H7 (cell line): ENCODE measurements at regions not wholly inside any gene's neighbourhood (a gene's known extent, or its start where the extent isn't known, plus 50 kb on each side); places are given as distances from the start of the nearest gene placed in this dataset.
A peak's percentile ranks its signal among the peaks of the same experiment; 100 is the strongest.
"Not testable (repeated sequence)": the region's sequence is repeated elsewhere in the genome, so short reads cannot be mapped to it uniquely, and the experiment has no call there.

Experiments
- DNase-seq: peaks from one replicate; pipeline ENCODE4 v3.0.0; 2012
- H3K27me3 ChIP-seq: 2 replicates; pipeline ENCODE4 v1.6.0; 2011; ENCODE audit warnings: mild to moderate bottlenecking, low read length; ENCODE audit not compliant: control insufficient read depth, insufficient read depth
- H3K36me3 ChIP-seq: replicated peaks from 2 replicates; pipeline ENCODE4 v1.5.1; 2011; ENCODE audit warnings: low read length; ENCODE audit not compliant: control insufficient read depth, insufficient read depth
- H3K4me3 ChIP-seq: 2 replicates; pipeline ENCODE4 v1.5.1; 2011; ENCODE audit warnings: low read depth, mild to moderate bottlenecking, control low read depth, low read length, moderate library complexity; ENCODE audit not compliant: insufficient read depth

DNA sequence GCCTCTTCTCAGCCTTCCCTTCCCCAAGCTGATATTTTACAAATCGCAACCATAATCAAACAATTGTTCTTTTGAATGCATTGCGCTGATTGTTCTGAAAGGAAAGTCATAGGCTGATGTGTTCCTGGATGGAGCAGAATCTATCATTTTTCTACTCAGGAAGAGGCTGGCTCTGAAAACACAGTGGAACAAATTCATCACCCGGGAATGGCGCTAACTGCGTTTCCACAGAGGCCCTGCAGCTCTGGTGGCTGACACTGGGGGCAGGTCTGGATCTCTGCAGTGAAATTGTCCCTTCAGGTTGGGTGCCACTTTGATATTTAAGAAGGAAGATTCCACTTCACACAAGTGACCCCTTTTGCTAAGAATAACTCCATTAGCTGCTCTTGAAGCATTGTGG lies 1060.8 kb downstream of the UQCRFS1 start:
- Histone ChIP-seq H3K4me3 (no peak overlapping the region), H3K36me3 (no peaks in the 10 kb centered on the region), H3K27me3 (no peaks in the 10 kb centered on the region)
- DNase-seq: no peak

DNA sequence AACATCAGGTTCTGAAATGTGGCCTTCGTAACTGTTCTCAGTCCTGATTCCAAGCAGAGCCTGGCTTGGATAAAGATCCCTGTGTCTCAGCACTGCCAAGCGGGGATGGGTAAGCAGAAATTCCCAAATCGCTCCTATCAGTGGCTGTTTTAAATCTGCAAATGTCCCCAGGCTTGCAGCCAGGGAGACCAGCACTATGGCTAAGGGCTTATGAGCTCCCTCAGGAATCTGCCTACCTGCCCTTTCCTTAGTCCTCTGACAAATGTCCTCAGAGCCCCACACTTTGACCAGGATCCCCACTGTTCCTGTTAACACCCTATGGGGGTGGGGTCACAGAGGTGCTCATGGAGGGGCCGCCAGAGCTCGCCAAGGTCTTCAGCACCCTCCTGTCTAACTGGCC lies 1062.8 kb downstream of the UQCRFS1 start:
- no peak for DNase-seq
- Histone ChIP-seq H3K36me3 (no peaks in the 10 kb centered on the region), H3K27me3 (no peaks in the 10 kb centered on the region), H3K4me3 (no peak overlapping the region)

DNA sequence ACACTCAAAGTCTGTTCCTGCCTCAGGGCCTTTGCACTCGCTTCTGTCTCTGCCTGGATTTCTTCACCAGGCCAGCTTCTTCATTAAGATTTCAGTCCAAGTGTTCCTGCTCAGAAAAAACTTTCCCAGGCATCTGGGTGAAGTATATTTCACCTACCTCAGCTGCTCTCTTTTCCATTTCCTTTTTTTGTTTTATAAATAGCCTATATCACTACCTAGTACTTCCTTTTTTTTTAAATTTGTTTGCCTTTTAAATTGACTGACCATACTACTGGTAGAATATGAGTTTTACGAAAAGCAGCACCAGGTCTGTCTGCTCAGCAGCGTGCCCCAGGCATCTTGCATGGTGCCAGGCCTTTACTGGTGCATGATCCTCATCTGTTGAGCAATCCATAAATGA lies 1064.4 kb downstream of the UQCRFS1 start:
- H3K27me3 ChIP-seq: no peaks in the 10 kb centered on the region
- H3K4me3 ChIP-seq: no peak overlapping the region
- no peaks in the 10 kb centered on the region for H3K36me3 ChIP-seq
- no peak for DNase-seq

DNA sequence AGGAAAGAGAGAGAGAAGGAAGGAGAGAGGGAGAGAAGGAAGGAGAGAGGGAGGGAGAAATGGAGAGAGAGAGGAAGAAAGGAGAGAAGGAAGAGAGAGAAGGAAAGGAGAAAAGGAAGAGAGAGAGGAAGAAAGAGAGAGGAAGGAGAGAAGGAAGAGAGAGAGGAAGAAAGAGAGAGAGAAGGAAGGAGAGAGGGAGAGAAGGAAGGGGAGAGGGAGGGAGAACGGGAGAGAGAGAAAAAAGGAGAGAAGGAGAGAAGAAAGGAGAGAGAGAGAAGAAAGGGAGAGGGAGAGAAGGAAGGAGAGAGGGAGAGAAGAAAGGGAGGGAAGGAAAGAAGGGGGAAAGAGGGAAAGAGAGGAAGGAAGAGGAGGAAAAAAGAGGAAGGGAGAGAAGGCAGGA lies 1070.7 kb downstream of the UQCRFS1 start:
- H3K36me3 ChIP-seq: no peaks in the 10 kb centered on the region
- no peak overlapping the region for H3K4me3 ChIP-seq
- DNase-seq: no peak
- no peaks in the 10 kb centered on the region for H3K27me3 ChIP-seq

DNA sequence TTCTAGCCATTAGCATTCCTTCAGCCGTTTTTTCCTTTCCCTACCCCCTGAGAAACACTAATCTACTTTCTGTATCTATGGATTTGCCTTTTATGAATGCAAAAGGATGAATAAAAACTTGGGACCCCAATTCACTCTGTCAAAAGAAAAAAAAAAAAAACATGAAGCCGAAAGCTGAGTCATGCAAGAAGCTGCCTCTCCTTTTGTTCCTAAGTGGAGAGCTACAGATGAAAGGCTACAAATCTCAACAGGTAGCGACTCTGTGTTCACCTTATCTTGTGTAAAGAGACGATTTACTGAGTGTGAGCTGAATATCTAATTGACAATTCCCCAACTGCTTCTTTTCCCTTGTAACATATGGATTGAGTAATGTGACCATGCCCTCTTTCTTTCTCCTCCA lies 1072.8 kb downstream of the UQCRFS1 start:
- no peak for DNase-seq
- no peak overlapping the region for H3K4me3 ChIP-seq

DNA sequence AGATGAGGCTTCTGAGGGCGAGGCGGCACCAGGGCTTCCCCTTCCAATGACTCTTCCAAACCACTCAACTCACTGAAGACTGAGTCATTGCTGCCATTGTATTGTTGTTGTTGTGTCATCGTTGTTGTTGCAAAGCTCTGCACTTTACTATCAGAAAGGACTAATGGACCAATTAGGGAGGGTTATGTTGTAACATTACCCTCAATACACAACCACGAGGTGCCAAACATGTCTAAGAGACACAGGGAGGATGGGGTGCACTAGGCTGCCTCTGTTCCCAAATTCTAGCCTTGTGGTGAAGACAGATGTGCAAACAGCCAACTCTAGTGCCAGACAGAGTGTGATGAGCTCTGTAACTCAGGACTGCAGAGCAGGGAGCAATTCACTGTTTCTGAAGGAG lies 1075.2 kb downstream of the UQCRFS1 start:
- Histone ChIP-seq H3K36me3 (no peaks in the 10 kb centered on the region), H3K27me3 (no peaks in the 10 kb centered on the region), H3K4me3 (no peak overlapping the region)
- no peak for DNase-seq

More for the DNA sequence above, 1072.8 kb downstream of the UQCRFS1 start:
- Histone ChIP-seq H3K36me3 (no peaks in the 10 kb centered on the region), H3K27me3 (no peaks in the 10 kb centered on the region)

DNA sequence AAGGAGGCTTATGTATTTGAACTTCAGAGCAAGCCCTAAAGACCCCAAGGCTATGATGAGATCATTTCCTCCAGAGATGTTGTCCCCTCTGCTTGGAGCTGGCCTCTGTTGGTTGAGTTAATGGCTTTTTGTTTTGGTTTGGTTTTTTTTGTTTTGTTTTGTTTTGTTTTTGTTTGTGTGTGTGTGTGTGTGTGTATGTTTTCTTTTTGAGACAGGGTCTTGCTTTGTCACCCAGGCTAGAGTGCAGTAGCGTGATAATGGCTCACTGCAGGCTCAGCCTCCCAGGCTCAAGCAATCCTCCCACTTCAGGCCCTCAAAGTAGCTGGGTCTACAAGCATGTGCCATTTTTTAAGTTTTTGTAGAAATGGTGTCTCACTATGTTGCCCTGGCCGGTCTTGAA lies 1076.2 kb downstream of the UQCRFS1 start:
- Histone ChIP-seq H3K27me3 (no peaks in the 10 kb centered on the region), H3K4me3 (no peak overlapping the region), H3K36me3 (no peaks in the 10 kb centered on the region)
- no peak for DNase-seq

DNA sequence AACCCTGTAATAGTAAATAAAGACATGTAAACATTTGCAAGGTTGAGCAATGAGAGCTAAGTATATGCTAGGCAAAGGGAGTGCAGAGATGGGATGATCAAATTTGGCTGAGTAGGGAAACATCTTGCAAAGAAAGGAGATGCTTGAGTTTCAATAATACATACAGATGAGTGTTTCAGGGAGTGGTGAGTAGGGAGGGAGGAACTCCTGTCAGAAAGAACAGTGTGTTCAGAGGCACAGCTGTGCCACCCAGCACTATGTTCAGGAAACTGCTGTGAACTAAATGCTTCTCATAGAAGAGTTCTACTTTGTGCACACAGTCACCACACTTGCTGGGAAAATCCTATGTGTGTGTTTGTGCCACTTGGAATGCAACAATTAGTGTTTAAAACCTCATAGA lies 1077.1 kb downstream of the UQCRFS1 start:
- Histone ChIP-seq H3K4me3 (no peak overlapping the region), H3K36me3 (no peaks in the 10 kb centered on the region), H3K27me3 (no peaks in the 10 kb centered on the region)
- no peak for DNase-seq

DNA sequence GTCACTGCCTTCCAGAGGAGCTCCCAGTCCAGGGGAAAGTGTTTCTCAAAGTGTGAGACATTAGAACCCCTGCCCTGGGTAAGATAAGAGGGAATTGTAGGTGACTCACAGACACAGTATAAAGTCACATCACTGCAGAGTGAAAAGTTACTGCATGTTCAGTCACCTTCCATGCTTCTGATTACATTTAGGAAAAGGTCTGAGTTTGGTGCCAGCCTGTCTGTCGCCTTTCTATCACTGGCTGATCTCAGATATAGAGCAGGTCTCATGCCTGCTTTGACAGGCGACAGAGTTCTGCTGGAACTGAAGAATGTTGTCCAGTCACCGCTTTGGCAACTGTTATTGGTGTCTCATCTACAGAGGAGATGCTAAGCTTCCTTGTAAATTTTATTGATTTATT lies 1078.6 kb downstream of the UQCRFS1 start:
- DNase-seq: no peak
- Histone ChIP-seq H3K4me3 (no peak overlapping the region), H3K27me3 (no peaks in the 10 kb centered on the region)

DNA sequence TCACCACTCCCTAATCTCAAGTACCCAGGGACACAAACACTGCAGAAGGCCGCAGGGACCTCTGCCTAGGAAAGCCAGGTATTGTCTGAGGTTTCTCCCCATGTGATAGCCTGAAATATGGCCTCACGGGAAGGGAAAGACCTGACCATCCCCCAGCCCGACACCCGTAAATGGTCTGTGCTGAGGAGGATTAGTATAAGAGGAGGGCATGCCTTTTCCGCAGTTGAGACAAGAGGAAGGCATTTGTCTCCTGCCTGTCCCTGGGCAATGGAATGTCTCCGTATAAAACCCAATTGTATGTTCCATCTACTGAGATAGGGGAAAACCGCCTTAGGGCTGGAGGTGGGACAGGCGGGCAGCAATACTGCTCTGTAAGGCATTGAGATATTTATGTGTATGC lies 1082.1 kb downstream of the UQCRFS1 start:
- H3K36me3 ChIP-seq, H3K27me3 ChIP-seq, H3K4me3 ChIP-seq, DNase-seq: not testable (repeated sequence)

More for the DNA sequence above, 1078.6 kb downstream of the UQCRFS1 start:
- H3K36me3 ChIP-seq: no peaks in the 10 kb centered on the region

DNA sequence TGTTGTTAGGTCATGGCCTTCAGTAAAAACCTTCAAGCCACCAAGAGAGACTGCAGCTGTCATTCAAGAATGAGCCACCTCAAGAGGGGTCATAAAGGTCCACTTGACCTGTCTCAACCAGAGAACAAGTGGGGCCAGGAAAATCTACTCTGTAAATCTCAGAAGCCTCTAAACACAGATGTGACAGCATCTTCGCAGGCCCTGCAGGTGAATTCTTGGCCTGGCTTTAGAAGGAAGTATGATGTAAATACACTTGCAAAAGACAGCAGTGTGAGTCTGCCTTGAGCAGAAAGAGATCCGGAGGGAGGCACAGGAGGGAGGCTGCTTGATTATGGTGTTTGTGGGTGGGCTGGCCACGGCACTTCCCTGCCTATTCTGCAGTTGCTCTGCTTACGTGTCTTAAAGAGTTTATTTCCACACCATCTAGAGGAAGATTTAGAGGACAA lies 1082.9 kb downstream of the UQCRFS1 start:
- DNase-seq: peak; percentile 12
- no peaks in the 10 kb centered on the region for H3K36me3 ChIP-seq
- H3K4me3 ChIP-seq: no peak overlapping the region
- H3K27me3 ChIP-seq: no peaks in the 10 kb centered on the region

DNA sequence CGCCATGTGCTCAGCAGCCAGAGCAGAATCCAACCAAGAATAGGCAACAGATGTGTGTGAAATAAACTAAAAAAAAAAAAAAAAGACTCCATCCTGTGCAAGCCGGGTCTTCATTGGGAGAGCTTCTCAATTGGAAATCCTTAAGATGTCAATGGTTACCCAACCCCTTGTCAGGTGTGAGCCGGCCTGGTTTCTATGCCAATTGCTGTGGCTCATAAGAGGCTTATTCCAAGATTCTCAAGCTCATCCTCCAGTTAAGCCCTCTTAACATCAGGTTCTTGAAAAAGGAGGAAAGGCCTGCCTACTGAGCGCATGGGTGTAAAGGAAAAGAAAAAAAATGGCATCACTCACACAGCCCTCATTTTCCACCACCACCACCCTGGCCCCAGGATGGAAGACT lies 1084.6 kb downstream of the UQCRFS1 start:
- DNase-seq: no peak
- H3K4me3 ChIP-seq: no peak overlapping the region
- H3K27me3 ChIP-seq: no peaks in the 10 kb centered on the region
- no peaks in the 10 kb centered on the region for H3K36me3 ChIP-seq

DNA sequence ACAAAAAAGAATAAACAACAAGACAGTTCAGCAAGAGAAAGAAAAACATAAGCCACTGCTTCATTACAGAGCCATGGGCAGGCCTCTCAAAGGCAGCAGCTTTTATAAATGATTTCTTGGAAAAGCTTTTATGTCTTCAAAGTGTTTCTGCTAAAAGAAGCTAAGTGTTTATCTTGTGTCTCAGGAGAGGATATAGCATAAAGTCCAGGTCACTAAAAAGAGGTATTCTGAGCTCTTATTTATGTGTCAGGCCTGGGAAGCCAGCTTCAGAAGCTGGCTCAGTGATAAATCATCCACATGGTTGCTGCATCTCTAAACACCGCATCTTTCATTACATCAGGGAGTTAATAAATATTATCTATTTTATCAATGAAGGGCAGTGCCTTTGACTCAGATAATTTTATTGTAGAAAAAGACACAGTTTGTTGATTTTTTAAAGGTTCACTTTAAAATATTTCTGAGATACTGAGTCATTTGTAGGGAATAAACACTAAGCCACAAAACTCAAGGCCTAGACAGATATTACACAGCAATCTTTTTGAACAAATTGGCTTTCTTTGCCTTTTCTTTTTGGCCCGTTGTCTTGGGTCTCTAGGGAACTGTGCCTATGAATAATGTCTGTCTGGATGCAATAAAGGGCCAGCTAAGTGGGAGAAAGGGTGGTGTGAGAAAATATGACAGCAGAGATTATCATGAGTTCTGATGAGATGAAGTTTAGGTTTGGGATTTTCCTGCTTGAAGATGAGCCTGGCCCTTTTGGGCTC lies 1086.6 kb downstream of the UQCRFS1 start:
- Histone ChIP-seq H3K4me3 (no peak overlapping the region), H3K27me3 (no peaks in the 10 kb centered on the region), H3K36me3 (no peaks in the 10 kb centered on the region)
- DNase-seq: no peak

DNA sequence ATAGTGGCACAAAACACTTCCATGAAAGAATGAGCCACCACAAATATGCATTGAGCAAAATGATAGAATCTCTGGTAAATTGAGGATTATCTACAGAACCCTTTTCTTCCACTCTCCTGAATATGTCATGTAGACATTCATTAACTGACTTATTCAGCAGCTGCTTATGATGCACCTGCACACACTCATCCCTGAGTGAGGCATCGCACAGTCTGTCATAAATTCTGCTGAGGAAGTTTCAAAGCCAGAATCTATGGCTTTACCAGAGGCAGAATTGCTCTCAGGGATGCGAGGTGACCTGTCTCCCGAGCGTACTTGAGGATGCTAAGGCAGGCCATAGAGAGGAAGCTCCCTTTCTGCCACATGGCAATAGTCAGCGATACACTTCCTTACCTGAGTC lies 1090.2 kb downstream of the UQCRFS1 start:
- H3K4me3 ChIP-seq: no peak overlapping the region
- no peak for DNase-seq

DNA sequence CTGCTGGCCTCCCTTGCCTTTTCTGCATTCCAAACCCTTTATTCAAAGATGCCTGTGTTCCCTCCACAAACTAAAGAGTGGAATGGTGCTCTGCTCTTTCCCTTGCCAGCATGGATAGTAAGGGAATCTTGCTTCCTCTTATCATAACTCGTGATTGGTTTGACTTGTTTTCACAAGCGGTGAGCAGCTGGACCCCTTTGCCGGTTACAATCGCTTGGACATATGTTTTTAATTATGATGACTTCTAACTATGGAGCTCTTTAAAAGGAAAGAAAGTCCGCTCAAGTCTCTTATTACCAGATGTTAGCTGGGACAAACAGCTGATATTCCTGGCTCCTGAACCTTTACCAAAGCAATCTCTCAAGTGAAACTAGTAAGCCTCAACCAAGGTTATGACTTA lies 1094.7 kb downstream of the UQCRFS1 start:
- DNase-seq: no peak

More for the DNA sequence above, 1090.2 kb downstream of the UQCRFS1 start:
- H3K27me3 ChIP-seq: no peaks in the 10 kb centered on the region
- no peaks in the 10 kb centered on the region for H3K36me3 ChIP-seq

DNA sequence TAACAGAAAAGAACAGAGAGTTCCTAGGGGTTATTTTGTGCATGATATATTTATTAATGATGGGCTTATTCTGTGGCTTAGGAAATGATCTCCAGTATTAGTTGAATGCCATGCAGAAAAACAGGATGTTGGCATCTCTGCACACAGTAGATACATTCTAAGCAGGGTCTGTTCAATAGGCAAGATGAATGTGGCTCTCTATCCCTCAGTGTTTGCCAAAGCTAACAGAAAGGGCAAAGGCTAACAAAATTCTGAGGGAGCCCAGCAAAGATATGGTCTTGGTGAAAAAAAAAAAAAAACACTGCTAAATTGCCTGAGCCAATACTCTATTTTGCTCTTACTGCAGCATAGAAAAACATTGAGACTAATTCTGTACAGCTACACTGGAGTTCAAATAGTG lies 1095.8 kb downstream of the UQCRFS1 start:
- no peaks in the 10 kb centered on the region for H3K36me3 ChIP-seq
- DNase-seq: no peak
- no peak overlapping the region for H3K4me3 ChIP-seq
- no peaks in the 10 kb centered on the region for H3K27me3 ChIP-seq

More for the DNA sequence above, 1094.7 kb downstream of the UQCRFS1 start:
- Histone ChIP-seq H3K4me3 (no peak overlapping the region), H3K36me3 (no peaks in the 10 kb centered on the region), H3K27me3 (no peaks in the 10 kb centered on the region)
